Vagina (tissue), 2 donors: ENCODE measurements at regions not wholly inside any gene's neighbourhood (a gene's known extent, or its start where the extent isn't known, plus 50 kb on each side); places are given as distances from the start of the nearest gene placed in this dataset.

Source experiments
- CTCF ChIP-seq, 3 experiments: fragments of 450-650 bp in 2 of 3; fragments of 200-600 bp in 1 of 3; sonication (generic) in 1 of 3; IDR thresholded peaks; one replicate each; pipeline ENCODE4 v1.5.1; 2017 to 2019; ENCODE audit warnings: antibody characterized with exemption in 3 of 3, mild to moderate bottlenecking in 2 of 3, moderate library complexity in 2 of 3
- POLR2A ChIP-seq, 2 donors: fragments of 450-650 bp; IDR thresholded peaks; one replicate each; pipeline ENCODE4 v1.6.1; 2017; ENCODE audit warnings: antibody characterized with exemption in 2 of 2, mild to moderate bottlenecking in 2 of 2, moderate library complexity in 2 of 2
- POLR2AphosphoS5 ChIP-seq, 2 donors: sonication (generic); formaldehyde crosslinking; IDR thresholded peaks; one replicate each; pipeline ENCODE4 v1.9.0; 2017; ENCODE audit warnings: antibody characterized with exemption in 2 of 2, mild to moderate bottlenecking in 2 of 2, low read depth in 1 of 2; ENCODE audit not compliant: insufficient read depth in 1 of 2

DNA sequence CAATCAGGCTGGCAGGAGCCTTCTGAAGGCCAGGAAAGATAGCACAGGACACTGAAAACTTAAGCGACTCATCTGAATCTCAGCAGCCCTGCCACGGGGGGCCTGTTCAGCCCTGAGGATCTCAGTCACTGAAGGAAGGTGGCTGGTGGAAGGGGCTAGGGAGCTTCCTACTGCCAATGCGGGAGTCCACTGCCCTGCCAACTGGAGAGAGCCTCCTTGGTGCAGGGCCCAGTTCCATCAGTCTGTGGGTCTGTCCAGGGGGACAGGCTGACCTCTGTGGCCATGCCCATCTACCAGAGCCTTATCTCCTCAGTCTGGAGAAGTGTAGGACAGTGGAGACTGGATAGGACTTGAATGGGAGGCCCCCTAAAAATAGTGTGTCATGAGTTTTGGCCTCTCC is 1851.6 kb downstream of the TP53TG3F start:
- TF ChIP-seq CTCF (IDR thresholded peaks at IDR 0.05) (no peak), POLR2A (IDR thresholded peaks at IDR 0.05) (no peak), POLR2AphosphoS5 (IDR thresholded peaks at IDR 0.05; ENCODE audit: insufficient read depth in 1 of 2, low read depth in 1 of 2) (no peak)
